ENCODE measurements at regions not wholly inside any gene's neighbourhood (a gene's known extent, or its start where the extent isn't known, plus 50 kb on each side); places are given as distances from the start of the nearest gene placed in this dataset.

GRCh38 chr5:67997148-67997547, 218.4 kb upstream of the PIK3R1 start:
- H3K27me3 ChIP-seq (replicated peaks in 1 of 4; ENCODE audit: control extremely low read depth in 1 of 4, control insufficient read depth in 3 of 4, insufficient read depth in 4 of 4, low read length in 3 of 4) = no peaks in the 10 kb centered on the region
- no peak overlapping the region for H3K4me2 ChIP-seq (replicated peaks; ENCODE audit: low read depth, low read length, poor library complexity, severe bottlenecking)
- no peak overlapping the region for H3K27ac ChIP-seq (ENCODE audit: low read length in 2 of 2)
- ChIA-PET CTCF (no interaction called here), POLR2A (no interaction called here)
- Mint-ChIP-seq H3K4me1 (no peaks in the 10 kb centered on the region), H3K9me3 (ENCODE audit: insufficient read depth) (no peaks in the 10 kb centered on the region), H3K27me3 (peaks cover 12% of the 10 kb centered on the region), H3K27ac (no peak overlapping the region), H3K4me3 (no peak overlapping the region)
- H3K4me1 ChIP-seq (ENCODE audit: control insufficient read depth in 2 of 2, insufficient read depth in 2 of 2, low read length in 2 of 2) = no peaks in the 10 kb centered on the region
- H3K9me3 ChIP-seq (ENCODE audit: control extremely low read depth in 1 of 3, control insufficient read depth in 2 of 3, insufficient read depth in 1 of 3, low read length in 2 of 3) = no peaks in the 10 kb centered on the region
- intact Hi-C loops (cut with micrococcal nuclease) = no loop called here
- H3K4me3 ChIP-seq (ENCODE audit: control extremely low read depth in 1 of 5, extremely low read depth in 1 of 5, insufficient read depth in 1 of 5, low read depth in 2 of 5, low read length in 4 of 5) = no peak overlapping the region
- H3K79me2 ChIP-seq (ENCODE audit: control insufficient read depth, insufficient read depth, low read length) = no peaks in the 10 kb centered on the region
- no peak for DNase-seq
- no peak overlapping the region for H3K9ac ChIP-seq (ENCODE audit: low read length)
- no peak for ATAC-seq (ENCODE audit: low read depth)
- no peak overlapping the region for H2AFZ ChIP-seq (ENCODE audit: insufficient read depth, low read depth, low read length, poor library complexity, severe bottlenecking)
- no peaks in the 10 kb centered on the region for H3K36me3 ChIP-seq (replicated peaks in 1 of 2; ENCODE audit: control extremely low read depth in 1 of 2, control insufficient read depth in 1 of 2, extremely low read depth in 1 of 2, insufficient read depth in 2 of 2, low read length in 1 of 2)
- WGBS (ENCODE audit: insufficient coverage) = no CpG with 5 or more reads among the region's 1 CpG
- no peaks in the 10 kb centered on the region for H4K20me1 ChIP-seq (ENCODE audit: control insufficient read depth, insufficient read depth, low read length, poor library complexity, severe bottlenecking)
- TF ChIP-seq EZH2 (IDR thresholded peaks at IDR 0.05; ENCODE audit: borderline replicate concordance, insufficient read depth, low read depth, low read length, poor library complexity, severe bottlenecking) (no peak), CTCF (IDR thresholded peaks at IDR 0.05) (no peak)

- H4K20me1 ChIP-seq (ENCODE audit: control insufficient read depth, insufficient read depth, low read length, poor library complexity, severe bottlenecking) = no peaks in the 10 kb centered on the region
- H2AFZ ChIP-seq (ENCODE audit: insufficient read depth, low read depth, low read length, poor library complexity, severe bottlenecking) = no peak overlapping the region
- H3K4me1 ChIP-seq (ENCODE audit: control insufficient read depth in 2 of 2, insufficient read depth in 2 of 2, low read length in 2 of 2) = no peaks in the 10 kb centered on the region
- no peak for ATAC-seq (ENCODE audit: low read depth)
- H3K27ac Mint-ChIP-seq = no peak overlapping the region
- TF ChIP-seq CTCF (IDR thresholded peaks at IDR 0.05) (no peak), EZH2 (IDR thresholded peaks at IDR 0.05; ENCODE audit: borderline replicate concordance, insufficient read depth, low read depth, low read length, poor library complexity, severe bottlenecking) (no peak)
- no peak overlapping the region for H3K27ac ChIP-seq (ENCODE audit: low read length in 2 of 2)
- no peaks in the 10 kb centered on the region for H3K9me3 Mint-ChIP-seq (ENCODE audit: insufficient read depth)
- no peak overlapping the region for H3K4me3 Mint-ChIP-seq
- H3K9ac ChIP-seq (ENCODE audit: low read length) = no peak overlapping the region
- no peak for DNase-seq
- no peaks in the 10 kb centered on the region for H3K27me3 ChIP-seq (replicated peaks in 1 of 4; ENCODE audit: control extremely low read depth in 1 of 4, control insufficient read depth in 3 of 4, insufficient read depth in 4 of 4, low read length in 3 of 4)
- H3K27me3 Mint-ChIP-seq = peaks cover 12% of the 10 kb centered on the region
- POLR2A ChIA-PET = no interaction called here
- intact Hi-C loops (cut with micrococcal nuclease) = no loop called here
- CTCF ChIA-PET = interaction anchor here (0.7 kb wide), 1 partner anchor 595 kb away, joined by 3 read pairs; no protein-coding TSS in a partner anchor
- H3K4me2 ChIP-seq (replicated peaks; ENCODE audit: low read depth, low read length, poor library complexity, severe bottlenecking) = no peak overlapping the region
- no peaks in the 10 kb centered on the region for H3K36me3 ChIP-seq (replicated peaks in 1 of 2; ENCODE audit: control extremely low read depth in 1 of 2, control insufficient read depth in 1 of 2, extremely low read depth in 1 of 2, insufficient read depth in 2 of 2, low read length in 1 of 2)
- no peaks in the 10 kb centered on the region for H3K79me2 ChIP-seq (ENCODE audit: control insufficient read depth, insufficient read depth, low read length)
- no peaks in the 10 kb centered on the region for H3K9me3 ChIP-seq (ENCODE audit: control extremely low read depth in 1 of 3, control insufficient read depth in 2 of 3, insufficient read depth in 1 of 3, low read length in 2 of 3)
- 96% methylated on average over 9 of the region's 10 CpGs for WGBS (ENCODE audit: insufficient coverage)
- H3K4me3 ChIP-seq (ENCODE audit: control extremely low read depth in 1 of 5, extremely low read depth in 1 of 5, insufficient read depth in 1 of 5, low read depth in 2 of 5, low read length in 4 of 5) = no peak overlapping the region
- H3K4me1 Mint-ChIP-seq = no peaks in the 10 kb centered on the region
Measured at GRCh38 chr5:67996596-67996995, 219.0 kb upstream of the PIK3R1 start.

Data from B cell (primary cell).